Neural progenitor cell (in vitro differentiated cells): ENCODE measurements at regions not wholly inside any gene's neighbourhood (a gene's known extent, or its start where the extent isn't known, plus 50 kb on each side); places are given as distances from the start of the nearest gene placed in this dataset.
"Not testable (repeated sequence)": the region's sequence is repeated elsewhere in the genome, so short reads cannot be mapped to it uniquely, and the experiment has no call there.

Experiments used
- EZH2 ChIP-seq: fragments of 200-600 bp; sonication (generic); IDR thresholded peaks from 2 replicates; pipeline ENCODE4 v1.6.1; 2017; ENCODE audit warnings: antibody characterized with exemption, mild to moderate bottlenecking, moderate library complexity
- EZH2phosphoT487 ChIP-seq: fragments of 200-600 bp; sonication (generic); IDR thresholded peaks from 2 replicates; pipeline ENCODE4 v1.6.1; 2017; ENCODE audit warnings: antibody characterized with exemption
- TF ChIP-seq, protein P1 (sequence below): fragments of 200-600 bp; sonication (generic); IDR thresholded peaks from 2 replicates; pipeline ENCODE4 v1.5.1; 2017; ENCODE audit warnings: antibody characterized with exemption, mild to moderate bottlenecking

DNA sequence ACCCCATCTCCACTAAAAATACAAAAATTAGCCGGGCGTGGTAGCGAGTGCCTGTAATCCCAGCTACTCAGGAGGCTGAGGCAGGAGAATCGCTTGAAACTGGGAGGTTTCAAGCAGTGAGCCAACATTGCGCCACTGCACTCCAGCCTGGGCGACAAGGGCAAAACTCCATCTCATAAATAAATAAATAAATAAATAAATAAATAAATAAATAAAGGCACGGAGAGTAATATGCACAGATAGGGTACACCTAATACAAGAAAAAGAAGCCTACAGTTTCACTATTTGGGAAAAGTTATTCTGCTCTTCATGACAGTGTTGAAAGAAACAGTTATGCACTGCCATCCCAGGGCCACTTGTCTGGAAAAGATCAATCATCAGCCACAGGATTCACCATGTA is 285.2 kb downstream of the GOLGA6L6 start:
- TF ChIP-seq, protein P1, sequence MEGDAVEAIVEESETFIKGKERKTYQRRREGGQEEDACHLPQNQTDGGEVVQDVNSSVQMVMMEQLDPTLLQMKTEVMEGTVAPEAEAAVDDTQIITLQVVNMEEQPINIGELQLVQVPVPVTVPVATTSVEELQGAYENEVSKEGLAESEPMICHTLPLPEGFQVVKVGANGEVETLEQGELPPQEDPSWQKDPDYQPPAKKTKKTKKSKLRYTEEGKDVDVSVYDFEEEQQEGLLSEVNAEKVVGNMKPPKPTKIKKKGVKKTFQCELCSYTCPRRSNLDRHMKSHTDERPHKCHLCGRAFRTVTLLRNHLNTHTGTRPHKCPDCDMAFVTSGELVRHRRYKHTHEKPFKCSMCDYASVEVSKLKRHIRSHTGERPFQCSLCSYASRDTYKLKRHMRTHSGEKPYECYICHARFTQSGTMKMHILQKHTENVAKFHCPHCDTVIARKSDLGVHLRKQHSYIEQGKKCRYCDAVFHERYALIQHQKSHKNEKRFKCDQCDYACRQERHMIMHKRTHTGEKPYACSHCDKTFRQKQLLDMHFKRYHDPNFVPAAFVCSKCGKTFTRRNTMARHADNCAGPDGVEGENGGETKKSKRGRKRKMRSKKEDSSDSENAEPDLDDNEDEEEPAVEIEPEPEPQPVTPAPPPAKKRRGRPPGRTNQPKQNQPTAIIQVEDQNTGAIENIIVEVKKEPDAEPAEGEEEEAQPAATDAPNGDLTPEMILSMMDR, result not testable (repeated sequence)
- not testable (repeated sequence) for TF ChIP-seq EZH2phosphoT487, EZH2
